K562 (cell line): ENCODE measurements at regions not wholly inside any gene's neighbourhood (a gene's known extent, or its start where the extent isn't known, plus 50 kb on each side); places are given as distances from the start of the nearest gene placed in this dataset.

Source experiments
- NR3C1 ChIP-seq: sonication (generic); formaldehyde crosslinking; IDR thresholded peaks from 2 replicates; pipeline ENCODE4 v1.8.1; 2022; ENCODE audit warnings: missing genetic modification reagents
- PHB2 ChIP-seq: fragments of 450-650 bp; IDR thresholded peaks from 2 replicates; pipeline ENCODE4 v1.6.1; 2017; ENCODE audit warnings: low read depth
- PHF8 ChIP-seq: fragments of 200-600 bp; sonication (generic); IDR thresholded peaks from 2 replicates; pipeline ENCODE4 v1.6.1; 2012; ENCODE audit warnings: mixed run types, mild to moderate bottlenecking, inconsistent platforms, low read length, moderate library complexity, borderline replicate concordance
- POLR2AphosphoS5 ChIP-seq: IDR thresholded peaks from 2 replicates; pipeline ENCODE4 v1.6.1; 2011; ENCODE audit warnings: mild to moderate bottlenecking, low read depth, low read length, moderate library complexity; ENCODE audit not compliant: control insufficient read depth, insufficient read depth
- TRIM24 ChIP-seq, 2 experiments: fragments of 450-650 bp; IDR thresholded peaks; 2 replicates each; pipeline ENCODE4 v1.6.1; 2016
- TF ChIP-seq, protein P1 (sequence below), 3 experiments: IDR thresholded peaks in 2 of 3; conservative IDR thresholded peaks in 1 of 3; 2 replicates each; pipeline ENCODE4 v1.5.1; 2011 to 2012; ENCODE audit warnings: low read length in 3 of 3, mild to moderate bottlenecking in 3 of 3, control low read depth in 2 of 3, improper control_type of control experiment in 1 of 3, inconsistent platforms in 1 of 3, low read depth in 1 of 3, mixed read lengths in 1 of 3, moderate library complexity in 1 of 3; ENCODE audit not compliant: insufficient read depth in 2 of 3
- TF ChIP-seq, protein P2 (sequence below): IDR thresholded peaks from 2 replicates; pipeline ENCODE4 v1.6.1; 2011; ENCODE audit warnings: borderline replicate concordance, low read depth, mild to moderate bottlenecking, moderate library complexity, low read length; ENCODE audit not compliant: insufficient read depth, poor library complexity, severe bottlenecking

DNA sequence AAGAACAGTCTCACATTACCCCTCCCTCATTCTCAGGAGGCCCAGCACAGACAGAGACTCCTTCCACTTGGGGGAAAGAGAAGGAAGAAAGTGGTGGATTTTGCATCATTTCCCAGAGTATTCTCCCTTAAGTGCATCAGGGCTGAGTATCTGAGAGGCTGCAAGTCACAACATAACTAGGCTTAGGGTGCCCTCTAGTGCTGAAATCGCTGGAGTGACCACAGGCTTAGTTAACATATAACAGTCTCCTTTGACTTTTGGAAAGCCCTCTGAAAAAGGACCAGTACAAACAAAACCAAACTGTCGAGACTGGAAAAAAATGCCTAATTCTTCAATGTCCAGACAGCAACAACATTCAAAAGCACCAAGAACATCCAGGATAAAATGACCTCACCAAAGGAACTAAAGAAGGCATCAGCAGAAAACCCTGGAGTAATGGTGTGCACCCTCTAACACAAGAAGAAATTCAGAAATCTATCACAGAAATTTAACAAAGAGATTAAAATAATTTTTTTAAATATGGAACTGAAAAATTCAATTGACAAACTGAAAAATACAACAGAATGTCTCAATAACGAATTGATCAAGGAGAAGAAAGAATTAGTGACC lies 412.3 kb downstream of the RPS29 start:
- TF ChIP-seq TRIM24 (IDR thresholded peaks at IDR 0.05) (no peak), NR3C1 (CRISPR knock-in tag) (no peak), PHF8 (no peak), PHB2 (no peak), POLR2AphosphoS5 (no peak)
- TF ChIP-seq, protein P1, sequence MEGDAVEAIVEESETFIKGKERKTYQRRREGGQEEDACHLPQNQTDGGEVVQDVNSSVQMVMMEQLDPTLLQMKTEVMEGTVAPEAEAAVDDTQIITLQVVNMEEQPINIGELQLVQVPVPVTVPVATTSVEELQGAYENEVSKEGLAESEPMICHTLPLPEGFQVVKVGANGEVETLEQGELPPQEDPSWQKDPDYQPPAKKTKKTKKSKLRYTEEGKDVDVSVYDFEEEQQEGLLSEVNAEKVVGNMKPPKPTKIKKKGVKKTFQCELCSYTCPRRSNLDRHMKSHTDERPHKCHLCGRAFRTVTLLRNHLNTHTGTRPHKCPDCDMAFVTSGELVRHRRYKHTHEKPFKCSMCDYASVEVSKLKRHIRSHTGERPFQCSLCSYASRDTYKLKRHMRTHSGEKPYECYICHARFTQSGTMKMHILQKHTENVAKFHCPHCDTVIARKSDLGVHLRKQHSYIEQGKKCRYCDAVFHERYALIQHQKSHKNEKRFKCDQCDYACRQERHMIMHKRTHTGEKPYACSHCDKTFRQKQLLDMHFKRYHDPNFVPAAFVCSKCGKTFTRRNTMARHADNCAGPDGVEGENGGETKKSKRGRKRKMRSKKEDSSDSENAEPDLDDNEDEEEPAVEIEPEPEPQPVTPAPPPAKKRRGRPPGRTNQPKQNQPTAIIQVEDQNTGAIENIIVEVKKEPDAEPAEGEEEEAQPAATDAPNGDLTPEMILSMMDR (IDR thresholded peaks at IDR 0.05 in 2 of 3, conservative IDR thresholded peaks at IDR 0.05 in 1 of 3; ENCODE audit: insufficient read depth in 2 of 3, low read depth in 1 of 3, low read length in 3 of 3), result peak; percentile 18 to 37 (median 36); a peak in 3 of 6 replicates
- TF ChIP-seq, protein P2, sequence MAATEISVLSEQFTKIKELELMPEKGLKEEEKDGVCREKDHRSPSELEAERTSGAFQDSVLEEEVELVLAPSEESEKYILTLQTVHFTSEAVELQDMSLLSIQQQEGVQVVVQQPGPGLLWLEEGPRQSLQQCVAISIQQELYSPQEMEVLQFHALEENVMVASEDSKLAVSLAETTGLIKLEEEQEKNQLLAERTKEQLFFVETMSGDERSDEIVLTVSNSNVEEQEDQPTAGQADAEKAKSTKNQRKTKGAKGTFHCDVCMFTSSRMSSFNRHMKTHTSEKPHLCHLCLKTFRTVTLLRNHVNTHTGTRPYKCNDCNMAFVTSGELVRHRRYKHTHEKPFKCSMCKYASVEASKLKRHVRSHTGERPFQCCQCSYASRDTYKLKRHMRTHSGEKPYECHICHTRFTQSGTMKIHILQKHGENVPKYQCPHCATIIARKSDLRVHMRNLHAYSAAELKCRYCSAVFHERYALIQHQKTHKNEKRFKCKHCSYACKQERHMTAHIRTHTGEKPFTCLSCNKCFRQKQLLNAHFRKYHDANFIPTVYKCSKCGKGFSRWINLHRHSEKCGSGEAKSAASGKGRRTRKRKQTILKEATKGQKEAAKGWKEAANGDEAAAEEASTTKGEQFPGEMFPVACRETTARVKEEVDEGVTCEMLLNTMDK, result no peak
